ENCODE measurements at regions not wholly inside any gene's neighbourhood (a gene's known extent, or its start where the extent isn't known, plus 50 kb on each side); places are given as distances from the start of the nearest gene placed in this dataset.

- Histone ChIP-seq H3K23ac (ENCODE audit: insufficient read length) (no peak overlapping the region), H3K9ac (replicated peaks in 1 of 4; ENCODE audit: extremely low read depth in 1 of 4, low read depth in 3 of 4, low read length in 3 of 4) (no peak overlapping the region), H2BK5ac (ENCODE audit: low read depth, low read length) (no peak overlapping the region), H4K5ac (ENCODE audit: insufficient read length, low read depth, low read length) (no peak overlapping the region), H2AFZ (ENCODE audit: low read length) (no peak overlapping the region), H3K4me3 (ENCODE audit: extremely low read depth in 1 of 4, insufficient read depth in 2 of 4, low read depth in 3 of 4, low read length in 4 of 4) (no peak overlapping the region), H3K18ac (ENCODE audit: extremely low read depth, low read length) (no peak overlapping the region), H4K8ac (ENCODE audit: extremely low read depth, insufficient read depth, low read length) (no peak overlapping the region), H3K27me3 (replicated peaks in 1 of 4; ENCODE audit: control insufficient read depth in 3 of 4, extremely low read depth in 1 of 4, insufficient read depth in 3 of 4, low read length in 3 of 4) (peaks cover 0 to 1% (median 0%) of the 10 kb centered on the region in 4 experiments; a peak in 1 of 7 replicates), H3K23me2 (ENCODE audit: low read depth, low read length) (no peaks in the 10 kb centered on the region), H3K27ac (ENCODE audit: low read depth, low read length) (no peak overlapping the region), H2BK12ac (ENCODE audit: low read depth, low read length) (no peak overlapping the region), H3K4me1 (replicated peaks in 1 of 4; ENCODE audit: control insufficient read depth in 3 of 4, insufficient read depth in 4 of 4, low read length in 3 of 4) (no peaks in the 10 kb centered on the region; a peak in 1 of 7 replicates), H3K79me2 (ENCODE audit: control insufficient read depth in 1 of 2, insufficient read depth in 2 of 2, low read length in 2 of 2) (no peaks in the 10 kb centered on the region), H2BK15ac (ENCODE audit: low read length) (no peak overlapping the region), H3K4ac (replicated peaks; ENCODE audit: insufficient read length, low read depth, low read length) (no peak overlapping the region), H3K4me2 (ENCODE audit: insufficient read depth in 1 of 2, low read depth in 2 of 2, low read length in 2 of 2) (no peak overlapping the region), H3K36me3 (ENCODE audit: control insufficient read depth in 2 of 4, insufficient read depth in 4 of 4, low read length in 3 of 4) (no peaks in the 10 kb centered on the region), H3K9me3 (ENCODE audit: insufficient read depth in 2 of 2, low read depth in 1 of 2, low read length in 1 of 2) (peaks cover 26 to 50% of the 10 kb centered on the region in 2 experiments), H2AK5ac (ENCODE audit: low read depth, low read length) (no peak overlapping the region), H2BK20ac (ENCODE audit: low read length) (no peak overlapping the region), H4K20me1 (replicated peaks in 1 of 2; ENCODE audit: control insufficient read depth in 1 of 2, insufficient read depth in 2 of 2, low read length in 2 of 2) (no peaks in the 10 kb centered on the region), H3K79me1 (ENCODE audit: low read depth, low read length) (no peaks in the 10 kb centered on the region), H4K91ac (replicated peaks; ENCODE audit: insufficient read length, low read length) (no peak overlapping the region), H3K14ac (ENCODE audit: insufficient read length) (no peak overlapping the region), H3K56ac (replicated peaks; ENCODE audit: insufficient read length, low read depth, low read length) (no peak overlapping the region), H2BK120ac (replicated peaks; ENCODE audit: low read depth, low read length) (no peak overlapping the region)
- CTCF ChIA-PET (ENCODE audit: partially characterized antibody), result no interaction called here
- POLR2A ChIA-PET (ENCODE audit: partially characterized antibody), result no interaction called here
- 73% methylated on average over 6 of the region's 7 CpGs; no CpG with 5 or more reads in 1 of the 2 experiments for WGBS, 2 experiments (ENCODE audit: extremely low coverage in 1 of 2, insufficient coverage in 1 of 2, insufficient read length in 1 of 2, insufficient replicate concordance in 2 of 2, low coverage in 1 of 2, low lambda C conversion rate in 2 of 2, missing lambda C conversion rate in 1 of 2)
- FAIRE-seq, result no peak
- DNase-seq (ENCODE audit: low read depth in 1 of 2, low spot score in 2 of 2), result no peak
- no peak for TF ChIP-seq CHD1 (IDR thresholded peaks at IDR 0.05; ENCODE audit: low read depth, low read length)
- no peak for TF ChIP-seq POU5F1 (IDR thresholded peaks at IDR 0.05; ENCODE audit: low read depth, low read length)
- TF ChIP-seq GABPA (IDR thresholded peaks at IDR 0.05; ENCODE audit: borderline replicate concordance, insufficient read depth, low read length), result no peak
- no peak for TF ChIP-seq CTCF (IDR thresholded peaks at IDR 0.05; ENCODE audit: control extremely low read depth in 1 of 3, insufficient read depth in 1 of 3, low read depth in 1 of 3, low read length in 3 of 3)
- TF ChIP-seq CBX8 (IDR thresholded peaks at IDR 0.05; ENCODE audit: borderline replicate concordance, low read depth, low read length), result no peak
- TF ChIP-seq ASH2L (IDR thresholded peaks at IDR 0.05; ENCODE audit: low read length), result no peak
- no peak for TF ChIP-seq MAX (IDR thresholded peaks at IDR 0.05)
- no peak for TF ChIP-seq EZH2 (IDR thresholded peaks at IDR 0.05; ENCODE audit: low read depth, low read length, severe bottlenecking)
- no peak for TF ChIP-seq NANOG (IDR thresholded peaks at IDR 0.05; ENCODE audit: insufficient read depth, low read depth, low read length, poor library complexity, severe bottlenecking)
Observed at GRCh38 chr2:240259924-240260529, 119.6 kb upstream of the OTOS start.

Measured in H1 (cell line).